Body of pancreas (tissue), 4 donors: ENCODE measurements at regions not wholly inside any gene's neighbourhood (a gene's known extent, or its start where the extent isn't known, plus 50 kb on each side); places are given as distances from the start of the nearest gene placed in this dataset.

Experiments
- CTCF ChIP-seq, 7 experiments: fragments of 450-650 bp in 4 of 7; fragments of 200-600 bp in 3 of 7; sonication (generic) in 3 of 7; IDR thresholded peaks; one replicate each; pipeline ENCODE4 v1.5.1; 2016 to 2019; ENCODE audit warnings: antibody characterized with exemption in 7 of 7
- POLR2A ChIP-seq, 3 donors: fragments of 450-650 bp; IDR thresholded peaks; one replicate each; pipeline ENCODE4 v1.6.1; 2016; ENCODE audit warnings: antibody characterized with exemption in 3 of 3, mild to moderate bottlenecking in 2 of 3

DNA sequence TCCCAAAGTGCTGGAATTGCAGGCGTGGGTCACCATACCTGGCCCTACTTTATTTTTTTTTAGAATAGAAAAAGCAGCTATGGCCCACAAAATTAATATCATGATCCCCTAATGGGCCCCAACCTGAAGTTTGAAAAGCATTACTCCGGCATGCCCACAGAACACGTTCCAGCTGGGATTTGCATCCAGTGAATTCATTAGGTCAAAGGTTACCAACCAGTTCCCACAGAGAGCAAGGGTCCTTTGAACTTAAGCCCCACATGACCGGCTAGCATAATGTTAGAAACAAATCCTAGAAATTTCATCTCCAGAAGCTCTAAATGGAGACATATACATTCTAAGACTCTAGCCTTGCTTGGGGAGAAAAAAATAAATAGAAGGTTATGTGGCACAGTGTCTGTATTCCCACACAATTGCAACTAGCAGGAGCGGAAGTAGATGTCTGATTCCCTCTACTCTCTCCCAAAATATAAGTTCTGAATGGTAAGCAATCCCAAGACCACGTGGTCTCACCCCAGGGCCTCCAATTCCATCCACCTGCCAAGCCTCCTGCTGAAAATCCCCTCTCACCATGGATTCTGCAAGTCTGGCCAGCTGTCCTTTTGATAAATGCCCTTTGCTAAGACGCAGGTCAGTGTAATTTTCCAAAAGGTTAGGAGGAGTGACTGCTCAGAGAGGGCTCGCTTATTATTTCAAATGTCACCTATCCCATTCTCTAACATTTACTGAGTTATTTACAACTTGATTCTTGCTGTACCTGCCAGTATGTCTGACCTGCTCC is 395.8 kb downstream of the NPIPA8 start:
- TF ChIP-seq CTCF (IDR thresholded peaks at IDR 0.05): no peak
- TF ChIP-seq POLR2A (IDR thresholded peaks at IDR 0.05): no peak
